GM18873 (cell line): ENCODE measurements at regions not wholly inside any gene's neighbourhood (a gene's known extent, or its start where the extent isn't known, plus 50 kb on each side); places are given as distances from the start of the nearest gene placed in this dataset.
"Not testable (repeated sequence)": the region's sequence is repeated elsewhere in the genome, so short reads cannot be mapped to it uniquely, and the experiment has no call there.

Experiments
- ATAC-seq: cut with Tn5 transposase; IDR thresholded peaks from one replicate; pipeline ENCODE4 v1.9.1; 2021; ENCODE audit warnings: mild to moderate bottlenecking, moderate library complexity, moderate number of reproducible peaks; ENCODE audit not compliant: unreplicated experiment, low FRiP score

DNA sequence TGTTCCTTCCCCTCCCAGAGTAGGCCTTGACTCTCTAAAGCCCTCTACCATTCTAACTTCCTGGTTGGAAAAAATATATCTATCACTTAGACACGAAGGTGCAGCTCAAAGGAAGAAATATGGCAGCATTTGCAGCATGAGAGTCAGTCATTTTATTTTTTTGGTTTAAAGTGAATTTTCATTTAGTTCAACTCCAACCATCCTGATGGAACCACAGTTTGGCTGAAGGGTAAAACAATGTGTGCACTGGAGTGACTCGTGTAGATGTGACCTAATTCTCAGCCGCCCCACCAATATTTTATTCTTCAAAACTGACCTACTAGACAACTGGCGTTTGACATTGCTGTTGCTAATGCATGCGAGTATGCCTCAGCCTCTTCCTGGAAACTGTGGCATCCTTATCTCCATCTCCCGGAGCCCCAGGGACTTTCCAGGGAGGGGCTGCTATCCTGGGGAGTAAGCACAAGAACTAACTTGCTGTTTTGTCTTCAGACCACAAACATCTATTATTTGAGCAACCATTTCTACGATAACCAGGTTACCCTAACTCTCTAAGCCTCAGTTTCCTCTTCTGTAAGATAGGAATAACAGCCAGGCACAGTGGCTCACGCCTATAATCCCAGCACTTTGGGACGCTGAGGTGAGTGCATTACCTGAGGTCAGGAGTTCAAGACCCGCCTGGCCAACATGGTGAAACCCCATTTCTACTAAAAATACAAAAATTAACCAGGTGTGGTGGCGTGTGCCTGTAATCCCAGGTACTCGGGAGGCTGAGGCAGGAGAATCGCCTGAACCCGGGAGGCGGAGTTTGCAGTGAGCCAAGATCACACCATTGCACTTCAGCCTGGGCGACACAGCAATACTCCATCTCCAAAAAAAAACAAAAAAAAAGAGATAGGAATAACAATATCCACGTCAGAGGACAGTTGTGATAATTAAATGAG is 148.7 kb upstream of the JARID2 start:
- no peak for ATAC-seq

DNA sequence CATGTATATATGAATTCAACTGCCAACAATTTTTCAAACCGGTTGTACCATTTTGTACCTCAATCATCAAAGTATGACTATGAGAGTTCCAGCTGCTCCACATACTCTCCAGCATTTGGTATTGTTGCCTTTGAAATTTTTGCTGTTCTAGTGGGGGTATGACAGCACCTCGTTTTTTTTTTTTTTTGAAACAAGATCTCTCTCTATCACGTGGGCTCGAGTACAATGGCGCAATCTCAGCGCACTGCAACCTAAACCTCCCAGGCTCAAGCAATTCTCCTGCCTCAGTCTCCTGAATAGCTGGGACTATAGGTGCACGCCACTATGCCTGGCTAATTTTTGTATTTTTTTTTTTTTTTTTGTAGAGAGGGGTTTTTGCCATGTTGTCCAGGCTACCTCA is 144.7 kb upstream of the JARID2 start:
- ATAC-seq = no peak

DNA sequence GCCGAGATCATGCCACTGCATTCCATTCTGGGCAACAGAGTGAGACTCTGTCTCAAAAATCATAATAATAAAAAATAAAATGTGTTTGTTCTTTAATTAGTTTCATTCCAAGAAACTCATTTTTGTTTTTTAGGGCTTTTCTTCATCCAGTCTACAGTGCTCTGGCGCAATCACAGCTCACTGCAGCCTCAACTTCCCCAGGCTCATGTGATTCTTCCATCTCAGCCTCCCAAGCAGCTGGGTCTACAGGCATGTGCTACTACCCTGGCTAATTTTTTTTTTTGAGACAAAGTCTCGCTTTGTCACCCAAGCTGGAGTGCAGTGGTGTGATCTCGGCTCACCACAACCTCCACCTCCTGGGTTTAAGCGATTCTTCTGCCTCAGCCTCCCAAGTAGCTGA is 143.6 kb upstream of the JARID2 start:
- ATAC-seq = no peak

DNA sequence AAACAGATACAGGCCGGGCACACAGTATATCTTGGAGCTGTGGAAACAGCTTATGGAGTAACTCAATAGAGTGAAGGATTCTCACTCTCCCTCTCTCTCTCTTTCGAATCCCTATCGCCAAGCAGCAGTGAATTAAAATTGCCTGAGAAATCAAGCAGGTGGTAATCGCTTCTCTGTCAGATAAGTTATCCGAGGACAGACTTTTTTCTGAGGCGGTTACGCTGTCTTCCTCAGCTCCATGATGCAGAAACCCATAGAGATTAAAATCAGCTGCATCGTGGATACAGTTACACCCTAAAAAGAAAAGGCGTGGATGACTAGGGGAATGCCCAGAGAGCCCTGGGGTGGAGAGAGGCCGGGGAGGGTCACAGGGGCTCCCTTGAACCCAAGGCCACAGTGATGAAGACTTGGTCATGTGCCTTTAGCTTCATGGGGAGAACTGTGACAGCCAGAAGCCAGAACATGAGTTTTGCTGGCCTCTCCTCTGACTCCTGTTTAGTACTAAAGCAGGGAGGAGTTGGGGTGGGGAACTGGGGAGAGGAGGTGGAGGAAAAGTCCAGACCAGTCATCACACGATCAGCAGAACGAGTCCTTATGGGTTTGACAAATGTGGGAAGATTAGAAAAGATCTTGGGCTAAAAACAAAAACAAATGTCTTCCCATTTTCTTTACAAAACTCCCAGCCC is 138.8 kb upstream of the JARID2 start:
- ATAC-seq = no peak

DNA sequence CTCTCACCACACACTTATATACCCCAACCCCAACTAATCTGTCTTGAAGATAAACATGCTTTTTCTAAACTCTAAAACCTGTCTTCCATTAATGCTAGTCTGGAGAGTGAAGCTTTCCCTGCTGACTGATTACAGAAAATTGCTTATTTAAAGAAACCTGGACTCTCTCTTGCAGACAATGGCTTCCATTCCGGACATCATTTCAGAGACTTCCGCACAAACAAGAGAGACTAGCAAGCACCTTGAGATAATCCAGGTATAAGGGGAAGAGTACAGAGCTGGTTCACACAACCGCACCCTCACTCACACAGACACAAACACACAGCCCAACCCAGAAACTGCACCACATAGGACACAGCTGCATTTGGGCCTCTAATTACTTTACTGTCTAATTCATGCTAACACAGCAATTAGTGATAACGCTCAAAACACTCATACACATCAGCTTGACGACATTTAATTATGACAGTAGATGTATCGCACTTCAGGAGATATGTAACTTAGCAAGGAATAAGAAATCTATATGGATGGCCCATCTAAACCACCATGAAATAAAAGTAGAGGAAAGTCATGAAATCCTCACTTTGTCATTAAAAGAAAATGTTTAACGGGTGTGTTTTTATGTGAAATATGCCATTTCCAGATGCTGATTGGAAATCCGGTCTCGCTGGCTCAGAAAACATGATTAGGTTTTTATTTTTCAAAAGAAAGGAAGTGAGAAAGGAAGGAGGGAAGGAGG is 138.1 kb upstream of the JARID2 start:
- no peak for ATAC-seq

DNA sequence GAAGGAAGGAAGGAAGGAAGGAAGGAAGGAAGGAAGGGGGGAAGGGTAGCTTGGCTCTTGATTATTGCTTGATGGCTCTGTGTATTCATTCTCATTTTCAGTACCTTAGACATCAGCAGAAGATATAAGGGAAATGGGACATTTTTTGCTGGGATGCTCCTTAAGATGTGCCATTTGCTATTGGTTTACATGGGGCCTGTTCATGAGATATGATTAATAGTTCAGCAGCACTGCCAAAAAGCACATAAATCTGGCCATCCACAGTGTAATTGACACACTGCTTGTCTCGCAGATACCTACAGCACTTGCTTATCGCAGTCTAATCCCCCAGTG is 137.5 kb upstream of the JARID2 start:
- no peak for ATAC-seq

DNA sequence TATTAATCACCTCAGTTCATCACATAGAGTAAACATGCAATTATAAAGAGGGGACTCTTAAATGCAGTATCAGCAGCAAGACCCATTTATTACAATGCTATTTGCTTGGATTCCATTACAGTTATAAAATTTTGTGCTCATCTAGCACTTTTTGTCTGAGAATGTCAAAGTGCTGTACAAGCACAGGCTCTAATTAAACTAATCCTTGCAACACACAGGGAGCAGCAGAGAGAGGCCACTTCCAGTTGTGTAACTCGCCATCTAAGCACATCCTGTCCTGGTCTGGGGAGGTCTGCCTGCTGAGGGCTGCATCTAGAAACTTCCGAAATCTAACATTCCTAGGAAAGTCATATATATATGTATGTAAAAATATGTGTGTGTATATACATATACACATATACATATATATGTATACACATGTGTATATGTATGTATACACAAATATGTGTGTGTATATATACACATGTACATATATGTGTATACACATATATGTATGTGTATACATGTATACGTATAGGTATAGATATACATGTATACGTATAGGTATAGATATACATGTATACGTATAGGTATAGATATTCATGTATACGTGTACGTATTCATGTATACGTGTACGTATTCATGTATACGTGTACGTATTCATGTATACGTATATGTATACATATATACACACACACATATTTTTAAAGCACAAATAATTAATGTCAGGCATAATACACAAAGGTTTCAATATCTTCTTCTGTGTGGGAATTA is 136.4 kb upstream of the JARID2 start:
- no peak for ATAC-seq

DNA sequence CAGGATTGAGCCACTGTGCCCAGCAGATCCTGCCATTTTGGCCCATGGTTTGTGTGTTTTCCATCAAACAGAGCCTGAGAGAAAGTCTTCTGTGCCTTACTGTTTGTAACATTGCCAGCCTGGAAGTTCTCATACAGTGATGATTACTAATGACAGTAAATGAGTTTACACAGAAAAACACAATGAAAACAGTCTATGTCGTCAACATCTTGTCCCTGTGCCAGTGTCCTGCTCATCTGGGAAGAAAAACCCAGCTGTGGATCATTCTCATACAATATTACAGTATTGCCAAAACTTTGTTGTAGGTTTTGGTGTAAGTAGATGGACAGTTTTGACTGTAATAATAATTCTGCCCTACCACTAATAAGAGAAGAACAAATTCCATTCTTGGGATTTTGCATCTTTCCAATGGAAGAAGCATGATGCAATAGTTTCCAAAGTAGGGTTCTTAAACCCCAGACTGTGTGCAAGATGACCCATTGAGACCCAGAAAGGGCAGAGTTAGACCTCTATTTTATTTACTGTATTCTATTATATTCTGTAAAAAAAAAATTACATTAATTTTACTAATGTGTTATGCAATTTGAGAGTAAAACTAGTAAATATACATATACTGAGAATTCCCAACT is 135.0 kb upstream of the JARID2 start:
- no peak for ATAC-seq

DNA sequence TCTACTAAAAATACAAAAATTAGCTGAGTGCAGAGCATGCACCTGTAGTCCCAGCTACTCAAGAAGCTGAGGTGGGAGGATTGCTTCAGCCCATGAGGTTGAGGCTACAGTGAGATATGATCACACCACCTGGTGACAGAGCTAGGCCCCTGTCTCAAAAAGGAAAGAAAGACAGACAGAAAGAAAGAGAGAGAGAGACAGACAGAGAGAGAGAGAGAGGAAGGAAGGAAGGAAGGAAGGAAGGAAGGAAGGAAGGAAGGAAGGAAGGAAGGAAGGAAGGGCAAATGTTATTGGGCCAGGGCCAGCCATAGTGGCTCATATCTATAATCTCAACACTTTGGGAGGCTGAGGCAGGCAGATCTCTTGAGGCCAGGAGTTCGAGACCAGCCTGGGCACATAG is 134.3 kb upstream of the JARID2 start:
- ATAC-seq = not testable (repeated sequence)

DNA sequence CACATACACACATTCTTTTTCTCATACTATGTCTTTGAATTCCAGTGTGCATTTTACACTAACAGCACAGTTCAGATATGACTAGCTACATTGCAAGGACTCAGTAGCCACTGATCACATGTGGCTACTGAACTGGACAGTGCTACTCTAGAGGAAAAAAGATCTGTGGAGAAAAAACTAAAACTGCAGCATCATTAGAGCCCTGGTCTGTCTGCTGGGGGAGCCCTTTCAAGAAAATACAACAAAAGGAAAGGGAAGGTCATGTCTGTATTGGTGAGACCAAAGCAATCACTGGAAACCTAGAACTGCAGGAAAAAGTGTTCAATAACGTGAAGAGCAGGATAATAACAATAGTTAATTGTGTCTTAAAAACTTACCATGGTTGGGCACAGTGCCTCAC is 132.3 kb upstream of the JARID2 start:
- ATAC-seq = no peak

DNA sequence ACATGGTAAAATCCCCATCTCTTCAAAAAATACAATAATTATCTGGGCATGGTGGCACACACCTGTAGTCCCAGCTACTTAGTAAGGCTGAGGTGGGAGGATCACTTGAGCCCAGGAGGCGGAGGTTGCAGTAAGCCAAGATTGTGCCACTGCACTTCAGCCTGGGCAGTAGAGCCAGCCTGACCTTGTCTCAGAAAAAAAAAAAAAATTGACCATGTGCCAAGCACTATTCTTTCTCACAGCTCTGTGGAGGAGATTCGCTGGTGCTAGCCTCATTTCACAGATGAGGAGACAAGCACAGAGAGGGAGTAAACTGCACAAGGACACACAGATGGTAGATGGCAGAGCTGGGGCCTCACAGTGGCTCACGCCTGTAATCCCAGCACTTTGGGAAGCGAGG is 131.8 kb upstream of the JARID2 start:
- no peak for ATAC-seq

DNA sequence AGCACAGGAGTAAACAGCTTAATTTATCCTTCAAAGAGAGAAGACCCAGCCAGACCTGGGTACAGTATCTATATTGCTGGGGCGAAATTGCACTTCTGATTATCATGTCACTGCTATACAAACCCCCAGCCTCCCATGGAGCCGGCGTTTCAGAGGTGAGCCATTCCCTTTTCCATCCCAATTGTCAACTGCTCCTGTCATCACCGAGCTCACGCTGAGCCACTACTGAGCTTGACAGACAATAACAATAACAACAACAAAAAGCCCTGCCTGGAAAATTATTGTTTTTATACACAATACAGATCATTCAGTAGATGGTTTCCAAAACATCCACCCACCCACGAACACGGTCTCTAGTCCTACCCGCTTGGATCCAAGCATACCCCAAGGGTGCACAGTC is 129.0 kb upstream of the JARID2 start:
- ATAC-seq = no peak

DNA sequence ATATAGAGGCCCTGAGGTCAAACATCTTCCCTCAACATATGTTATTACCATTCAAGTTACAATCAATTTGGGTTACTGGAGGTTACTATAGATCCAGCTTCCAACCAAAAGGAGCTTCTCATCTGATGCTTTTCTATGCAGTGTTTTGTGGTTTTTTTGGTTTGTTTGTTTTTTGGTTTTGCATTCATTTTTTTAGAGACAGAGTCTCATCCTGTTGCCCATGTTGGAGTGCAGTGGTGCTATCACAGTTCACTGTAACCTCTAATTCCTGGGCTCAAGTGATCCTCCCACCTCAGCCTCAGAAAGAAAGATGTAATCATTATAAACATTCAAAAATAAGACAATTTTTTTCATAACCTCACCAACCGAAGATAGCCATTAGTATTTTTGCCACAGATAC is 124.4 kb upstream of the JARID2 start:
- no peak for ATAC-seq

DNA sequence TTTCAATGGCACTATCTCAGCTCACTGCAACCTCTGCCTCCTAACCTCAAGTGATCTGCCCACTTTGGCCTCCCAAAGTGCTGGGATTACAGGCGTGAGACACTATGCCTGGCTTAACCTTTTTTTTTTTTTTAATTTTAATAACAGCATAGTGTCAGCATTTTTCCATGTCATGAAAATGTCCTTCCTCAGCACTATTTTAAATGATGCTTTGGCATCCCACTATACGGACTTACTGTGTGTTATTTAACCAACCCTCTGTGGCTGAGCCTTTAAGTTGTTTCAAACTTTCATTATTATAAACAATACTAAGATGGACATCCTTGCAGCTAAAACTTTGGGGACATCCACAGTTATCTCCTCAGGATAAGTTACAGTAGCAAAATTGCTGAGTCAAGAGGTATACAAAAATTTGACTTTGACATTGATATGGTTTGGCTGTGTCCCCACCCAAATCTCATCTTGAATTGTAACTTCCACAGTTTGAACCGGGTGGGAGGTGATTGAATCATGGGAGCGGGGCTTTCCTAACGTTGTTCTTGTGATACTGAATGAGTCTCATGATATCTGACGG is 123.8 kb upstream of the JARID2 start:
- ATAC-seq = no peak

DNA sequence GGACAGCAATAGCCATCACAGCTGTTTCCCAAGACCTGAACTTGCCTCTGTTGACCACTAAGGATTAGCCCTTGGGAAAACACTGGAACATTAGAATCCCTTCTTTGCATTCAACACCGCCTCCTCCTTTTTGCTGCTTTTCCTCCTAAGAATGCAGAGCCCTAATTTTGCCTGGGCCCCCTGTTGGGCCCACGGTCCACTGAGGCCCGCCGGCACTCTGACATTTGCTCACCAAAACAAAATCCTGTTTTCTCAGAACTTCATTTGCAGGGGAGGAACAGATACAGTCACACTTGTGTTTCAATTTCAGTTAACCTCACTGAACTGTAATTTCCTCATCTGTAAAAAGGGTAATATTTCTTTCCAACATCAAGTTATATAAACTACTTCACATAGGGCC is 116.0 kb upstream of the JARID2 start:
- no peak for ATAC-seq

DNA sequence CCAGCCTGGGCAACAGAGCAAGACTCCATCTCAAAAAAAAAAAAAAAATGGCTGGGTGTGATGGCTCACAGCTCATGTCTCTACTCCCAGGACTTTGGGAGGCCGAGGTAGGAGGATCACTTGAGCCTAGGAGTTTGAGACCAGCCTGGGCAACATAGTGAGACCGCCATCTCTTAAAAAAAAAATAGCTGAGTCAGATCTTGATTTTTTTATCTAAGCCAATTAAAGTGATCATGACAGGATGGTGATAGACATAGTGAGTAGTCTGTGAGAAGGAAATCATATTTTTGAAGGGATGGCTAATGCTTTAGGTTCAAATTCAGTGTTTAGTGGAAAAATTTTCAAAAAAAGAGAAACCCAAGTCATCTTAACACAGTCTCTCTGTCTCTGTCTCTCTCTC is 114.6 kb upstream of the JARID2 start:
- ATAC-seq = no peak

DNA sequence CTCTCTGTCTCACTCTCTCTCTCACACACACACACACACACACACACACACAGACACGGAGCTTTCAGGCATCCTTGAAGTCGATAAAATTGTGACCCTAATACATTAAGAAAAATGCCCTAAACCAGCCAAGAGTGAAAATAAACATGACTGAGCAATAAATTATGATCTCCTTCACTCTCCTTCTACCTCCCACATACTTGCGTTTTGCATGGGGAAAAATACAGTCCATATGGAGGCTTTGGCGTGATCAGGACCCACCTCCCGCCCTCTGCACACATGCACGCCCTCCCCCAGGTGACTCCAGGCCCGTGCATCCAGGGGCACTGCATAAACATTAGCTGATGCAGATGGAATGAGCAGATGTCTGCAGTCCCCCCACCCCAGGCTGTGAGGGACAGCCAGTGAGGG is 114.2 kb upstream of the JARID2 start:
- no peak for ATAC-seq

DNA sequence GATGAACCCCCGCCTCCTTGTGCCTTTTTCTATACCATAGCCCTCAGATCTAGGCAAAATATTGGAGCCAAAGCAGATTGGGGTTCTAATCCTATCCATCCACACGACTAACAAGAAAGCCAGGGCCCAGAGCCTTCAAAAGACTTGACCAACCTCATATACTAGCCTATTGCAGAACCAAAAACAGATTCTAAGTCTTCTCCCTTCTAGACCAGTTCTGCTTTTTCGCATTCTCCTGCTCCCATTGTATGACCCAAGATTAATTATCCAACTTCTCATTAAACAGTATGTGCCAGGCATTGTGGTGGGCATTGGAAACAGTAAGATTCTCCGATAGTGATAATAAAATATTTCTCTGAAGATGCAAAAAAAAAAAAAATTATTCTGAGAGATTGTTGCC is 113.7 kb upstream of the JARID2 start:
- ATAC-seq = no peak

DNA sequence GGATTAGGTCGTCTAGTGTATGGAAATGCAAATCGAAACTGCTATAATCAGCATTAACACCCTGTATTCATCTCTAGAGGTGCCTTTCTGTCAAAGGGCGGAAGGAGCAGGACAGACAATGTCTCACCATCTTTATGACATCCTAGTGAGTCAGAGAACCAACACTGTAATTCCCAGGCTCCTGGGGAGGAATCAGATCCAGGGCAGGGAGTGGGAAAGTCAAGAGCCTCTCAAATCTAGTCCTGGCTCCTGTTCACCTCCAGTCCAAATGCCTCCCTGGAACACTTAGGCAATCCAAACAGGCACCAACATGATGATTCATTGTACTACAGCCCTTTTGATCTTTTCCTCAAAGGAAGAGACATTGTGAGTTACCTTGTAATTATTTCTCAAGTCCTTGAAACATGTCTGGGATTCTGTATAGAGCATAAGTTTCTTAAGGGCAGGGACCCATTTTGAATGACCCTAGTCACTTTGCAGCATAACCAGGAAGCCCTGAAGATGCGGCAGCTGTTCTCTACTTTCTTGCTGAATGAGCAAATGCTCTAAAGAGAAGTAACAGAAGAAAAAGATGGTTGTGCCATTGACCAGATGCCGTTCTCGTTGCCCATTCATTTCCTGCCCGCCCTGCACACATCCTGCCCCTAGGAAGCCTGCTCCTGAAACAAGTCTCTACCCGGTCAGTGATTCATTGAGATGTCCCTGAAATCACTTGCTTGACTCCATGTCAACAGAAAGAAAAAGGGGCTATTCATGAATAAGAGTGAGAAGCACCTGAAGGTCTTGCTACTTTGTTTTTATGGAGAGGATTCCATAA is 112.8 kb upstream of the JARID2 start:
- no peak for ATAC-seq
